HepG2 (cell line): ENCODE measurements at regions not wholly inside any gene's neighbourhood (a gene's known extent, or its start where the extent isn't known, plus 50 kb on each side); places are given as distances from the start of the nearest gene placed in this dataset.

Source experiments
- ATAC-seq: fragments of 200-7000 bp; cut with Tn5 transposase; 3 replicates; pipeline ENCODE4 v1.9.1; 2020; ENCODE audit warnings: mild to moderate bottlenecking, moderate library complexity
- BruUV-seq: library from RNA; stranded (reverse); fragments of 400-500 nt; replicated peaks from 2 replicates; lab custom pipeline; 2021; lab: Mats Ljungman, UMichigan
- CTCF ChIA-PET: fragments of 300-600 bp; formaldehyde crosslinking; extraction: SDS; loops from one replicate; lab custom pipeline; 2021; ENCODE audit warnings: low total read pairs, inconsistent platforms, low intra/inter-chr PET ratio; lab: Yijun Ruan, JAX
- POLR2A ChIA-PET: fragments of 350-600 bp; sonication (Branson Sonifier 250); formaldehyde crosslinking; loops from one replicate; lab custom pipeline; 2020; ENCODE audit warnings: antibody characterized with exemption, inconsistent platforms; lab: Yijun Ruan, JAX
- DNase-seq: peaks from one replicate; pipeline ENCODE4 v3.0.0-alpha.2; 2015; ENCODE audit warnings: low spot score
- FAIRE-seq: peaks from 3 replicates; lab custom pipeline; 2011; peaks lifted over from hg19 to GRCh38; lab: Jason Lieb, UNC
- H2AFZ ChIP-seq: one replicate; pipeline ENCODE4 v1.6.1; 2011; ENCODE audit warnings: low read length, inconsistent platforms
- H3K27ac ChIP-seq: fragments of 300-600 bp; 3 replicates; pipeline ENCODE4 v1.8.0; 2011; ENCODE audit warnings: mixed run types, mild to moderate bottlenecking, mixed read lengths, low read length, inconsistent platforms; ENCODE audit not compliant: insufficient read depth; ENCODE audit errors: extremely low read length
- H3K27me3 ChIP-seq, 2 experiments: fragments of 200-600 bp in 1 of 2; 2 replicates in 1 of 2; 3 replicates in 1 of 2; pipeline versions ENCODE4 v1.6.0 to v1.8.0; 2011; ENCODE audit warnings: low read length in 2 of 2, mild to moderate bottlenecking in 2 of 2, moderate library complexity in 2 of 2, inconsistent platforms in 1 of 2; ENCODE audit not compliant: insufficient read depth in 2 of 2, control insufficient read depth in 1 of 2
- H3K36me3 ChIP-seq, 2 experiments: fragments of 200-600 bp in 1 of 2; replicated peaks in 1 of 2; 2 replicates in 1 of 2; 3 replicates in 1 of 2; pipeline versions ENCODE4 v1.5.1 to v1.8.0; 2011; ENCODE audit warnings: low read length in 2 of 2, inconsistent platforms in 1 of 2; ENCODE audit not compliant: insufficient read depth in 2 of 2, control insufficient read depth in 1 of 2
- H3K4me1 ChIP-seq: 2 replicates; pipeline ENCODE4 v1.5.1; 2012; ENCODE audit warnings: low read length, inconsistent platforms; ENCODE audit not compliant: insufficient read depth
- H3K4me2 ChIP-seq: 2 replicates; pipeline ENCODE4 v1.6.0; 2011; ENCODE audit warnings: low read depth, low read length, inconsistent platforms
- H3K4me3 ChIP-seq, 3 experiments: fragments of 200-600 bp in 1 of 3; sonication (generic), shearing (Covaris generic) in 1 of 3; replicated peaks in 1 of 3; 2 replicates each; pipeline ENCODE4 v1.5.1; 2011 to 2016; ENCODE audit warnings: low read length in 3 of 3, inconsistent platforms in 2 of 3, low read depth in 2 of 3, mild to moderate bottlenecking in 2 of 3, control low read depth in 1 of 3, mixed read lengths in 1 of 3; ENCODE audit not compliant: insufficient read depth in 1 of 3
- H3K79me2 ChIP-seq: one replicate; pipeline ENCODE4 v1.6.1; 2011; ENCODE audit warnings: low read length, inconsistent platforms; ENCODE audit not compliant: insufficient read depth
- H3K9ac ChIP-seq: 2 replicates; pipeline ENCODE4 v1.6.0; 2011; ENCODE audit warnings: mild to moderate bottlenecking, low read depth, low read length, inconsistent platforms; ENCODE audit not compliant: insufficient read depth
- H3K9me3 ChIP-seq: 2 replicates; pipeline ENCODE4 v1.5.1; 2012; ENCODE audit warnings: mild to moderate bottlenecking, low read length
- H4K20me1 ChIP-seq: 2 replicates; pipeline ENCODE4 v1.6.0; 2011; ENCODE audit warnings: inconsistent platforms, mild to moderate bottlenecking, low read length, moderate library complexity; ENCODE audit not compliant: insufficient read depth
- DZIP1 ChIP-seq: sonication (generic); formaldehyde crosslinking; IDR thresholded peaks from 2 replicates; pipeline ENCODE4 v1.5.0; 2020; ENCODE audit warnings: mild to moderate bottlenecking, missing genetic modification reagents
- EZH2 ChIP-seq: conservative IDR thresholded peaks from 2 replicates; pipeline ENCODE4 v1.6.1; 2012; ENCODE audit warnings: mild to moderate bottlenecking, low read depth, low read length, moderate library complexity
- MATR3 ChIP-seq: sonication (generic); formaldehyde crosslinking; IDR thresholded peaks from 2 replicates; pipeline ENCODE4 v1.4.0; 2020; ENCODE audit warnings: missing genetic modification reagents
- NFE2 ChIP-seq: sonication (generic); formaldehyde crosslinking; IDR thresholded peaks from 2 replicates; pipeline ENCODE4 v1.4.0; 2020; ENCODE audit warnings: missing genetic modification reagents
- TFDP2 ChIP-seq: sonication (generic); formaldehyde crosslinking; IDR thresholded peaks from 2 replicates; pipeline ENCODE4 v1.4.0; 2020; ENCODE audit warnings: missing genetic modification reagents
- ZBTB44 ChIP-seq: sonication (generic); formaldehyde crosslinking; IDR thresholded peaks from 2 replicates; pipeline ENCODE4 v1.4.0; 2020; ENCODE audit warnings: missing genetic modification reagents
- ZNF607 ChIP-seq: sonication (generic); formaldehyde crosslinking; IDR thresholded peaks from 2 replicates; pipeline ENCODE4 v1.5.1; 2020; ENCODE audit warnings: missing genetic modification reagents, mild to moderate bottlenecking, borderline replicate concordance
- ZNF747 ChIP-seq: sonication (generic); formaldehyde crosslinking; IDR thresholded peaks from 2 replicates; pipeline ENCODE4 v1.8.1; 2023; ENCODE audit warnings: missing genetic modification reagents, mild to moderate bottlenecking, borderline replicate concordance
- ZNF782 ChIP-seq: sonication (generic); formaldehyde crosslinking; IDR thresholded peaks from 2 replicates; pipeline ENCODE4 v1.4.0; 2020; ENCODE audit warnings: missing genetic modification reagents, mild to moderate bottlenecking, borderline replicate concordance
- WGBS: methylation state at CpG from one replicate; pipeline ENCODE4 v1.1.6; 2017; ENCODE audit warnings: low lambda C conversion rate; 5-methylcytosine and 5-hydroxymethylcytosine counted together
- in situ Hi-C: cut with HindIII; loops from 2 replicates; pipeline ENCODE4 v1.10.0; 2017; ENCODE audit warnings: low pct_unique_long_range_greater_than_20kb; ENCODE audit not compliant: extremely low pct_ligation_motif_present
- intact Hi-C: fragments of 100-400 bp; cut with micrococcal nuclease; formaldehyde crosslinking; loops from one replicate; pipeline ENCODE4 v1.10.0; 2022; ENCODE audit not compliant: unreplicated experiment

- no peak for TF ChIP-seq DZIP1 (CRISPR knock-in tag)
These were observed 241.5 kb downstream of the AUH start (continued) for GRCh38 chr9:91120200-91120599.

- Histone ChIP-seq H3K4me1 (no peaks in the 10 kb centered on the region; the same call in 1 of the 2 replicates), H3K4me2 (no peak overlapping the region), H3K36me3 (no peaks in the 10 kb centered on the region), H3K79me2 (no peaks in the 10 kb centered on the region), H3K4me3 (no peak overlapping the region), H3K9me3 (no peaks in the 10 kb centered on the region), H3K27ac (no peak overlapping the region), H4K20me1 (no peaks in the 10 kb centered on the region), H3K9ac (no peak overlapping the region), H3K27me3 (no peaks in the 10 kb centered on the region), H2AFZ (no peak overlapping the region)
- intact Hi-C loops (no loop called here), in situ Hi-C loops (no loop called here)
- no peak for DNase-seq
- no peak for FAIRE-seq
- TF ChIP-seq EZH2 (no peak), TFDP2 (CRISPR knock-in tag) (no peak), ZBTB44 (CRISPR knock-in tag) (no peak), NFE2 (CRISPR knock-in tag) (no peak), ZNF607 (CRISPR knock-in tag) (no peak), ZNF782 (CRISPR knock-in tag) (no peak), ZNF747 (no peak), MATR3 (CRISPR knock-in tag) (no peak)
- WGBS = 43% methylated on average over 1 of the region's 1 CpG
- ChIA-PET CTCF (no interaction called here), POLR2A (no interaction called here)
- no TSS peak for BruUV-seq
- no peak for ATAC-seq
These were observed 239.0 kb downstream of the AUH start for GRCh38 chr9:91122755-91123154.
